Neural progenitor cell (in vitro differentiated cells): ENCODE measurements at regions not wholly inside any gene's neighbourhood (a gene's known extent, or its start where the extent isn't known, plus 50 kb on each side); places are given as distances from the start of the nearest gene placed in this dataset.
A peak's percentile ranks its signal among the peaks of the same experiment; 100 is the strongest.

Source experiments
- DNase-seq: peaks from one replicate; pipeline ENCODE4 v3.0.0-alpha.2; 2016; ENCODE audit warnings: low spot score
- H2AFZ ChIP-seq: fragments of 200-600 bp; sonication (generic); replicated peaks from 2 replicates; pipeline ENCODE4 v1.6.1; 2016; ENCODE audit warnings: antibody characterized with exemption
- H3F3A ChIP-seq: fragments of 200-600 bp; sonication (generic); 2 replicates; pipeline ENCODE4 v1.6.1; 2016; ENCODE audit warnings: antibody characterized with exemption, low read depth
- H3K27ac ChIP-seq: fragments of 200-600 bp; sonication (generic); 2 replicates; pipeline ENCODE4 v1.5.1; 2016; ENCODE audit warnings: mild to moderate bottlenecking
- H3K27me3 ChIP-seq: fragments of 200-600 bp; sonication (generic); 2 replicates; pipeline ENCODE4 v1.6.1; 2016; ENCODE audit warnings: mild to moderate bottlenecking, moderate library complexity
- H3K36me3 ChIP-seq: fragments of 200-600 bp; sonication (generic); 2 replicates; pipeline ENCODE4 v1.5.1; 2016
- H3K4me1 ChIP-seq: fragments of 200-600 bp; sonication (generic); 2 replicates; pipeline ENCODE4 v1.6.1; 2016; ENCODE audit warnings: mixed run types
- H3K4me2 ChIP-seq: fragments of 200-600 bp; sonication (generic); 2 replicates; pipeline ENCODE4 v1.6.1; 2016
- H3K4me3 ChIP-seq: fragments of 200-600 bp; sonication (generic); 2 replicates; pipeline ENCODE4 v1.5.1; 2016
- H3K79me2 ChIP-seq: fragments of 200-600 bp; sonication (generic); 2 replicates; pipeline ENCODE4 v1.6.1; 2016; ENCODE audit warnings: low read depth
- H3K9ac ChIP-seq: fragments of 200-600 bp; sonication (generic); 2 replicates; pipeline ENCODE4 v1.6.1; 2016
- H3K9me3 ChIP-seq: fragments of 200-600 bp; sonication (generic); 2 replicates; pipeline ENCODE4 v1.5.1; 2016; ENCODE audit warnings: low read depth
- H4K20me1 ChIP-seq: fragments of 200-600 bp; sonication (generic); 2 replicates; pipeline ENCODE4 v1.6.1; 2016; ENCODE audit warnings: low read depth
- H3K27ac Mint-ChIP-seq: 3 replicates; pipeline ENCODE4 v1.8.0; 2021; ENCODE audit warnings: mixed read lengths
- H3K27me3 Mint-ChIP-seq: 2 replicates; pipeline ENCODE4 v1.8.0; 2022; ENCODE audit warnings: low read depth, mild to moderate bottlenecking, inconsistent platforms, moderate library complexity, mixed read lengths; ENCODE audit not compliant: insufficient read depth
- H3K36me3 Mint-ChIP-seq: 3 replicates; pipeline ENCODE4 v1.8.0; 2021; ENCODE audit warnings: mixed read lengths
- H3K4me1 Mint-ChIP-seq: 3 replicates; pipeline ENCODE4 v1.8.0; 2021; ENCODE audit warnings: mixed read lengths
- H3K4me3 Mint-ChIP-seq: 3 replicates; pipeline ENCODE4 v1.8.0; 2021; ENCODE audit warnings: mild to moderate bottlenecking, moderate library complexity, mixed read lengths
- H3K9me3 Mint-ChIP-seq: 3 replicates; pipeline ENCODE4 v1.8.0; 2020; ENCODE audit warnings: mixed read lengths
- CTCF ChIP-seq: fragments of 200-600 bp; sonication (generic); IDR thresholded peaks from 2 replicates; pipeline ENCODE4 v1.5.1; 2017; ENCODE audit warnings: antibody characterized with exemption, mild to moderate bottlenecking
- EZH2 ChIP-seq: fragments of 200-600 bp; sonication (generic); IDR thresholded peaks from 2 replicates; pipeline ENCODE4 v1.6.1; 2017; ENCODE audit warnings: antibody characterized with exemption, mild to moderate bottlenecking, moderate library complexity
- EZH2phosphoT487 ChIP-seq: fragments of 200-600 bp; sonication (generic); IDR thresholded peaks from 2 replicates; pipeline ENCODE4 v1.6.1; 2017; ENCODE audit warnings: antibody characterized with exemption

GRCh38 chr5:173719731-173720082 lies 103.3 kb upstream of the BOD1 start:
- H3K27me3 ChIP-seq: no peaks in the 10 kb centered on the region
- peaks cover 16% of the 10 kb centered on the region for H3K4me1 ChIP-seq
- TF ChIP-seq CTCF (no peak), EZH2phosphoT487 (no peak), EZH2 (no peak)
- DNase-seq: no peak
- Mint-ChIP-seq H3K4me3 (no peak overlapping the region), H3K4me1 (peaks cover 30% of the 10 kb centered on the region), H3K36me3 (no peaks in the 10 kb centered on the region), H3K27me3 (peaks cover 9% of the 10 kb centered on the region), H3K27ac (no peak overlapping the region), H3K9me3 (peaks cover under 1% of the 10 kb centered on the region)
- no peak overlapping the region for H3K27ac ChIP-seq
- H3K4me2 ChIP-seq: peak overlapping the region; percentile 22
- no peak overlapping the region for H3K4me3 ChIP-seq
- H3K79me2 ChIP-seq: no peaks in the 10 kb centered on the region
- H3K9ac ChIP-seq: no peak overlapping the region
- H4K20me1 ChIP-seq: no peaks in the 10 kb centered on the region
- H3K9me3 ChIP-seq: no peaks in the 10 kb centered on the region
- H3K36me3 ChIP-seq: no peaks in the 10 kb centered on the region
- no peaks in the 10 kb centered on the region for H3F3A ChIP-seq
- H2AFZ ChIP-seq: peak overlapping the region; percentile 82

- no peaks in the 10 kb centered on the region for H3K27me3 ChIP-seq
- H3K4me1 ChIP-seq: peaks cover 16% of the 10 kb centered on the region
- no peaks in the 10 kb centered on the region for H3K9me3 ChIP-seq
- H3K36me3 ChIP-seq: no peaks in the 10 kb centered on the region
- Mint-ChIP-seq H3K27me3 (peaks cover 9% of the 10 kb centered on the region), H3K27ac (peak overlapping the region; percentile 10), H3K36me3 (no peaks in the 10 kb centered on the region), H3K4me3 (no peak overlapping the region), H3K4me1 (peaks cover 28% of the 10 kb centered on the region), H3K9me3 (peaks cover 2% of the 10 kb centered on the region)
- peak overlapping the region; percentile 31 for H3K4me2 ChIP-seq
- TF ChIP-seq CTCF: no peak
- TF ChIP-seq EZH2: no peak
- TF ChIP-seq EZH2phosphoT487: no peak
- H3K9ac ChIP-seq: no peak overlapping the region
- H4K20me1 ChIP-seq: no peaks in the 10 kb centered on the region
- peak overlapping the region; percentile 82 for H2AFZ ChIP-seq
- no peaks in the 10 kb centered on the region for H3F3A ChIP-seq
- H3K79me2 ChIP-seq: no peaks in the 10 kb centered on the region
- H3K27ac ChIP-seq: no peak overlapping the region
- peak; percentile 19 for DNase-seq
- no peak overlapping the region for H3K4me3 ChIP-seq
These were observed 104.0 kb upstream of the BOD1 start for GRCh38 chr5:173720286-173720952.

- H3K4me1 ChIP-seq: peaks cover 16% of the 10 kb centered on the region
- no peaks in the 10 kb centered on the region for H3K36me3 ChIP-seq
- peak overlapping the region; percentile 82 for H2AFZ ChIP-seq
- Mint-ChIP-seq H3K27me3 (peaks cover 9% of the 10 kb centered on the region), H3K36me3 (no peaks in the 10 kb centered on the region), H3K4me1 (peaks cover 28% of the 10 kb centered on the region), H3K27ac (no peak overlapping the region), H3K9me3 (peaks cover 2% of the 10 kb centered on the region), H3K4me3 (no peak overlapping the region)
- peaks cover 3% of the 10 kb centered on the region for H3K9me3 ChIP-seq
- H3K79me2 ChIP-seq: no peaks in the 10 kb centered on the region
- peak overlapping the region; percentile 31 for H3K4me2 ChIP-seq
- H3K27ac ChIP-seq: no peak overlapping the region
- no peaks in the 10 kb centered on the region for H4K20me1 ChIP-seq
- no peak overlapping the region for H3K9ac ChIP-seq
- DNase-seq: no peak
- no peak overlapping the region for H3K4me3 ChIP-seq
- no peaks in the 10 kb centered on the region for H3F3A ChIP-seq
- TF ChIP-seq EZH2phosphoT487: no peak
- peak; percentile 35 for TF ChIP-seq CTCF
- no peaks in the 10 kb centered on the region for H3K27me3 ChIP-seq
These were observed 104.6 kb upstream of the BOD1 start for GRCh38 chr5:173720953-173721600.
